ENCODE measurements at regions not wholly inside any gene's neighbourhood (a gene's known extent, or its start where the extent isn't known, plus 50 kb on each side); places are given as distances from the start of the nearest gene placed in this dataset.

DNA sequence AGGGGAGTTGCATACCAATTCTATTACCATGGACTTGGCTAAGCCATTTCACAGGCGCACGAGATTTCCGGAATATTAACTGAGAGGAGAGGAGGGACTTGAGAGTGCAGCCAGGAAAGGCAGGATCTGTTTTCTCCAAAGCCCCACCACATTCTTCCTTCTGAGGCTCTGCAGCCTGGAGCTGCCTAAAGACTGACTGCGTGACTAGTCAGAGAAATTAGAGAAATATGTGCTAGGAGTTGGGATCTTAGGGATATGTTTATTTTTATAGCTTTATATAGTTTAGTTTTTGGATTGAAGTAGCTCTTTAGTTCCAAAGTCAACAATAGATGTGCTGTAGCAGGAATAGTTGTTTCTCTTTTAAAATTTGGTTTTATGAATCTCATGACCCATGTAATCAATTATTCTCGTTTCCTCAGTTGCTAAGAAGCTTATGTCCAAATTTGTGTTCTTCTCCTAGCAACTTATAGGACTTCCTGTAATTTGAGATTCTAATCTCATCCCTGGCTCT is 300.1 kb upstream of the DDX53 start:
- intact Hi-C loops (cut with DNase I; ENCODE audit: low total_unique reads), result no loop called here
- Histone ChIP-seq H3K4me1 (no peaks in the 10 kb centered on the region), H3K36me3 (no peaks in the 10 kb centered on the region), H3K4me3 (no peak overlapping the region), H3K27me3 (no peaks in the 10 kb centered on the region), H3K9me3 (no peaks in the 10 kb centered on the region), H3K27ac (no peak overlapping the region)
- no peak for DNase-seq (ENCODE audit: low spot score in 2 of 2)
- TF ChIP-seq POLR2A (IDR thresholded peaks at IDR 0.05) (no peak), CTCF (IDR thresholded peaks at IDR 0.05) (no peak), POLR2AphosphoS5 (IDR thresholded peaks at IDR 0.05) (no peak)

DNA sequence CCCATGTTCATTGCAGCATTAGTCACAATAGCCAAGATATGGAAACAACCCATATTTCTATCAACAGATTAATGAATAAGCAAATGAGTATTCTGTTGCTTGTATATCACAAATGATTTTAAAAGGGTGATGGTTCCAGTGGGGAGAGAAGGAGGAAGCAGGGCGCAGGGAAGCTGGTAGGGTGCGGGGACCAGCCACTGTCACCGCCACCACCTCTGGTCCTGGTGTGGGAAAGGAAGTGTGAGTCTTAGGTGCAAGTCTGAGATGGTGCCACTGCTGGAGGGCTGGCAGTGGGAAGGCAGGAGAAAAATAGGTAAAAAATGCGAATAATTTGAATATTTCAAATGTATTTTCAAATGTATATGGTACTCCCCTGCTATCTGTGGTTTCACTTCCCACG is 286.8 kb upstream of the DDX53 start:
- Histone ChIP-seq H3K4me1 (no peaks in the 10 kb centered on the region), H3K9me3 (no peaks in the 10 kb centered on the region), H3K27me3 (no peaks in the 10 kb centered on the region), H3K27ac (no peak overlapping the region), H3K36me3 (no peaks in the 10 kb centered on the region), H3K4me3 (no peak overlapping the region)
- TF ChIP-seq CTCF (IDR thresholded peaks at IDR 0.05), result no peak
- no peak for TF ChIP-seq POLR2AphosphoS5 (IDR thresholded peaks at IDR 0.05)
- TF ChIP-seq POLR2A (IDR thresholded peaks at IDR 0.05), result no peak
- intact Hi-C loops (cut with DNase I; ENCODE audit: low total_unique reads), result no loop called here
- DNase-seq (ENCODE audit: low spot score in 2 of 2), result no peak

GRCh38 chrX:22730542-22730941 is 269.2 kb upstream of the DDX53 start:
- Histone ChIP-seq H3K27me3 (peaks cover 0 to 9% of the 10 kb centered on the region in 2 donors), H3K4me1 (no peaks in the 10 kb centered on the region), H3K36me3 (no peaks in the 10 kb centered on the region), H3K27ac (no peak overlapping the region), H3K9me3 (no peaks in the 10 kb centered on the region), H3K4me3 (no peak overlapping the region)
- intact Hi-C loops (cut with DNase I; ENCODE audit: low total_unique reads), result loop anchor here (5.0 kb wide), 1 partner anchor 617 kb away; no protein-coding TSS in a partner anchor
- TF ChIP-seq POLR2A (IDR thresholded peaks at IDR 0.05) (no peak), POLR2AphosphoS5 (IDR thresholded peaks at IDR 0.05) (no peak), CTCF (IDR thresholded peaks at IDR 0.05) (no peak)
- DNase-seq (ENCODE audit: low spot score in 2 of 2), result no peak

GRCh38 chrX:22737541-22737940 is 262.2 kb upstream of the DDX53 start:
- no peaks in the 10 kb centered on the region for H3K9me3 ChIP-seq

DNA sequence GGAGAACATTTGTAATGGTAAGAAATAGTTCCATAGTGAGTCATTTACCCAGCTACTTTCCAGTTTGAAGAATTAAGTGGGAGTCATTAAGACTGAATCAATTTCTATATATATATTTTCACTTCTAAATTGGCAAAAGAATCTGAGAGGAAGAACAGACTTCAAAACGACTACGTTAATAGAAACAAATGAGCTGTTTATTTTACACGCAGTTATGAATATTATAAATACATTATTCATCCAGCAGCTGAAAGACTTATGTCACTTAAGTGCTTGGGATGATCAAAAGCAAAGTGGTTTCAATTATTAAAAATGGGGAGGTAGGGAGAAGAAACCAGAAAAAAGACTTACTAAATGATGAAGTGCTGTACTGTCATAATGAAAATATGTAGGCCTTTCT is 260.5 kb upstream of the DDX53 start:
- no peaks in the 10 kb centered on the region for H3K36me3 ChIP-seq
- no peak overlapping the region for H3K27ac ChIP-seq
- no peak for DNase-seq (ENCODE audit: low spot score in 2 of 2)
- no peaks in the 10 kb centered on the region for H3K9me3 ChIP-seq
- intact Hi-C loops (cut with DNase I; ENCODE audit: low total_unique reads), result no loop called here
- no peaks in the 10 kb centered on the region for H3K4me1 ChIP-seq
- TF ChIP-seq POLR2AphosphoS5 (IDR thresholded peaks at IDR 0.05) (no peak), POLR2A (IDR thresholded peaks at IDR 0.05) (no peak), CTCF (IDR thresholded peaks at IDR 0.05) (no peak)
- no peak overlapping the region for H3K4me3 ChIP-seq
- peaks cover 0 to 27% of the 10 kb centered on the region in 2 donors for H3K27me3 ChIP-seq

More at GRCh38 chrX:22737541-22737940, 262.2 kb upstream of the DDX53 start:
- no peak for DNase-seq (ENCODE audit: low spot score in 2 of 2)
- no peaks in the 10 kb centered on the region for H3K36me3 ChIP-seq
- intact Hi-C loops (cut with DNase I; ENCODE audit: low total_unique reads), result no loop called here
- H3K27me3 ChIP-seq, result peaks cover 0 to 18% of the 10 kb centered on the region in 2 donors
- H3K27ac ChIP-seq, result no peak overlapping the region
- TF ChIP-seq POLR2AphosphoS5 (IDR thresholded peaks at IDR 0.05) (no peak), POLR2A (IDR thresholded peaks at IDR 0.05) (no peak), CTCF (IDR thresholded peaks at IDR 0.05) (no peak)
- H3K4me3 ChIP-seq, result no peak overlapping the region
- no peaks in the 10 kb centered on the region for H3K4me1 ChIP-seq
